ENCODE measurements at regions not wholly inside any gene's neighbourhood (a gene's known extent, or its start where the extent isn't known, plus 50 kb on each side); places are given as distances from the start of the nearest gene placed in this dataset.

DNA sequence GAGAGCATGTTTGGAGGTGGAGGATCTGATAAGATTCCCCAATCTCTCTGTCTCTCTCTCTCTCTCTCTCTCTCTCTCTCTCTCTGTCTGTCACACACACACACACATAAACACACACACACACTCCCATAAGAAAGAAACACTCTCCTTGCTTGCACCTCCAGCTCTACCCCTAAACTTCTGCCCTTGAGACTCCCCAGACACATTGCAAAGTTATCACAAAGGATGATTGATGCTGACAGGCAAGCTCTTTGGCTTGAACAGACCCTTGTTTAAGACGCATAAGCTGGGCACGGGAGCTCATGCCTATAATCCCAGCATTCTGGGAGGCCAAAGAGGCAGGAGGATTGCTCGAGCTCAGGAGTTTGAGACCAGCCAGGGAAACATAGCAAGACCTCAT is 78.2 kb downstream of the NAV1 start:
- TF ChIP-seq PATZ1 (CRISPR knock-in tag; IDR thresholded peaks at IDR 0.05; ENCODE audit: borderline replicate concordance) (no peak), ARNTL (CRISPR knock-in tag; IDR thresholded peaks at IDR 0.05; ENCODE audit: borderline replicate concordance, low read depth) (no peak), ZFP3 (CRISPR knock-in tag; IDR thresholded peaks at IDR 0.05) (no peak), ZNF8 (CRISPR knock-in tag; IDR thresholded peaks at IDR 0.05) (no peak), GLIS3 (CRISPR knock-in tag; IDR thresholded peaks at IDR 0.05) (no peak), ZFP30 (CRISPR knock-in tag; IDR thresholded peaks at IDR 0.05) (no peak), ZNF70 (CRISPR knock-in tag; IDR thresholded peaks at IDR 0.05) (no peak), SNAI2 (CRISPR knock-in tag; IDR thresholded peaks at IDR 0.05) (no peak), ISL1 (CRISPR knock-in tag; IDR thresholded peaks at IDR 0.05) (no peak), PPARA (CRISPR knock-in tag; IDR thresholded peaks at IDR 0.05; ENCODE audit: borderline replicate concordance) (no peak), TOX (CRISPR knock-in tag; IDR thresholded peaks at IDR 0.05; ENCODE audit: borderline replicate concordance) (no peak), ESRRG (CRISPR knock-in tag; IDR thresholded peaks at IDR 0.05) (no peak)
- TF ChIP-seq, protein P1, sequence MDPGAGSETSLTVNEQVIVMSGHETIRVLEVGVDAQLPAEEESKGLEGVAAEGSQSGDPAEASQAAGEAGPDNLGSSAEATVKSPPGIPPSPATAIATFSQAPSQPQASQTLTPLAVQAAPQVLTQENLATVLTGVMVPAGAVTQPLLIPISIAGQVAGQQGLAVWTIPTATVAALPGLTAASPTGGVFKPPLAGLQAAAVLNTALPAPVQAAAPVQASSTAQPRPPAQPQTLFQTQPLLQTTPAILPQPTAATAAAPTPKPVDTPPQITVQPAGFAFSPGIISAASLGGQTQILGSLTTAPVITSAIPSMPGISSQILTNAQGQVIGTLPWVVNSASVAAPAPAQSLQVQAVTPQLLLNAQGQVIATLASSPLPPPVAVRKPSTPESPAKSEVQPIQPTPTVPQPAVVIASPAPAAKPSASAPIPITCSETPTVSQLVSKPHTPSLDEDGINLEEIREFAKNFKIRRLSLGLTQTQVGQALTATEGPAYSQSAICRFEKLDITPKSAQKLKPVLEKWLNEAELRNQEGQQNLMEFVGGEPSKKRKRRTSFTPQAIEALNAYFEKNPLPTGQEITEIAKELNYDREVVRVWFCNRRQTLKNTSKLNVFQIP (CRISPR knock-in tag; IDR thresholded peaks at IDR 0.05; ENCODE audit: borderline replicate concordance, low read depth) = no peak
